ENCODE measurements at regions not wholly inside any gene's neighbourhood (a gene's known extent, or its start where the extent isn't known, plus 50 kb on each side); places are given as distances from the start of the nearest gene placed in this dataset.
A peak's percentile ranks its signal among the peaks of the same experiment; 100 is the strongest.
"Not testable (repeated sequence)": the region's sequence is repeated elsewhere in the genome, so short reads cannot be mapped to it uniquely, and the experiment has no call there.

DNA sequence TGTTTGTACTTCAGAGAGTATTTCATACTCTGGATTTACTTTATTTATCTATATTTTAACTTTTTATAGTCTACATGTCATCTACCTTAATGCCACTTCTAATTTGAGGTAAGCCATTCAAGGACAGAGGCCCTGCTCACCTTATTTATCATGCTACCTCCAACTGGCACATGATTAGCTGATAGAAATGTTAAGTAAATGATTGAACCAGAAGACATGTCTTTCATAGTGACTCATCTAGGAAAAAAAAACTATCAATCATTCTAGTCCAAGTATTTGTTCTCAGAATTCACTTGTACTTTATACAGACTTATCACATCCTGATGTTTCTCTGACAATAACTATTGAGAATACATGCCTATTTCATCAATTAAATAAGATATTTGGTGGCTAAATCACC lies 856.3 kb downstream of the XPNPEP1 start:
- DNase-seq (ENCODE audit: low spot score): peak; percentile 85

DNA sequence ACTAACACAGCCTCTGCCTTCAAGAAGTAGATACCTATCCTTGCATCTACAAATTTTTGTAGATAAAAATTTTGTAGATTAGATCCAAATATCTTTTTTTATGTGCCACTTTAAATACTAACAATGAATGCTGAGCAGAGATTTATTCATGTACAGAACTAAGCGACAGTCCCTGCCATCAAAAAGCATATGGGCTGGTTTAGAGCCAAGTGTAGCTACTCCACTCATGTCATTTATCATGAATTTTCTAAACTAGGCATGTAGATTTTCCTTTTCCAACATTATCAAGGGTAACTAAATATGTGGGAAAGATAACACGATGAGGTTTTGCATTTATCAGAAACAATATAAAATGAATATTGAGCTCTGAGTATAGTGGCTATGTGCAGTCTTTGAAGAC lies 857.5 kb downstream of the XPNPEP1 start:
- DNase-seq (ENCODE audit: low spot score): no peak

DNA sequence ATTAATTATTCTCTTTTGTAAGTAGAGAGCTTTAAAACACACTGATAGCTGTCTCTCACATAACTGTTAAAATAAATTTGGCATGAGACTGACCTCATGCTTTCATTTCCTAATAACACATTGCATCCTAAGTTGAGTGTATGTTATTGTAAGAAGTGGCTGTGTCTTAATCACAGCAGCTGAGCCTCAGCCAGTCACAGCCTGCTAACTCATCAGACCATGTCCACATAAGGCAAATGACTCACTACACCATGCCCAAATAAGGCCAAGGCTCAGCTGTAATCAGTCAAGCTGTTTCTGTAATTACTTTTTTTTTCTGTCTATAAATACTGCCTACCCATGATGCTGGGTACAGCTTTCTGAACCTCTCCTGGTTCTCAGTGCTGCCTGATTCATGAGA lies 860.9 kb downstream of the XPNPEP1 start:
- peak; percentile 97 for DNase-seq (ENCODE audit: low spot score)

DNA sequence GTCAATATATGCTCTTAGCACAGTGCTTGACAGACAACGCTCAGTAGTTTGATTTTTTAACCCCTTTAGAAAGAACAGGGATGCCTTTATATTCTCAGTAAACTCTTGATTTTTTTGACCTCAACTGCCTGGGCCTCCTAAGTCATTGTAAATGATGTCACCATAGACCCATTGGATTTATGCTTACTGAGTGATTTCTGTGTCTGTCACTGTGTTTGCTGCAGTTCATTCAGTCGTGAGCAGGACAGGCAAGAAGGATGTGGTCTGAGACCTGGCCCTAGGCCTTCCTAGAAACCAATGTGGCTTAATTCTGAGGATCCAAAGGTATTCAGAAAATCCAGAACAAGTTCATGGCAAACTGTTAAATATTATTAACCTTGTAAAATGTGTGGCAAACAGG lies 868.1 kb downstream of the XPNPEP1 start:
- DNase-seq (ENCODE audit: low spot score): peak; percentile 49

DNA sequence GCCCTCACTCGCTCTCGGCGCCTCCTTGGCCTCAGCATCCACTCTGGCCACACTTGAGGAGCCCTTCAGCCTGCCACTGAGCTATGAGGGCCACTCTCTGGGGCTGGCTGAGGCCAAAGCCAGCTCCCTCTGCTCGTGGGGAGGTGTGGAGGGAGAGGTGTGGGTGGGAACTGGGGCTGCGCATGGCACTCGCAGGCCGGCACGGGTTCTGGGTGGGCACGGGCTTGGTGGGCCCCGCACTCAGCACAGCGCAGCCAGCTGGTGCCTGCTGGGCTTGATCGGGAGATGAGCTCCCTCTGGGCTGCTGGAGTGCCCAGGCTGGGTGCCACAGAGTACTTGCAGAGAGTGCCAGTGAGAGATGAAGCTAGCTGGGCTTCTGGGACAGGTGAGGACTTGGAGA lies 875.5 kb downstream of the XPNPEP1 start:
- no peak for DNase-seq (ENCODE audit: low spot score)

DNA sequence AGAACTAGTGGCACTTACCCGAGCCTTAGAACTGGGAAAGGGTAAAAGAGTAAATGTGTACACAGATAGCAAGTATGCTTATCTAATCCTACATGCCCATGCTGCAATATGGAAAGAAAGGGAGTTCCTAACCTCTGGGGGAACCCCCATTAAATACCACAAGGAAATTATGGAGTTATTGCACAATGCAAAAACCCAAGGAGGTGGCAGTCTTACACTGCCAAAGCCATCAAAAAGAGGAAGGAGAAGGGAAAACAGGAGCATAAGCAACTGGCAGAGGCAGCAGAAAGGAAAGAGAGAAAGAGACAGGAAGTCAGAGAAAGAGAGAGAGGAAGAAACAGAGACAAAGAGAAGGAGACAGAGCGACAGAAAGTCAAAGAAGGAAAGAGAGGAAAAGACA lies 876.9 kb downstream of the XPNPEP1 start:
- DNase-seq (ENCODE audit: low spot score): not testable (repeated sequence)

DNA sequence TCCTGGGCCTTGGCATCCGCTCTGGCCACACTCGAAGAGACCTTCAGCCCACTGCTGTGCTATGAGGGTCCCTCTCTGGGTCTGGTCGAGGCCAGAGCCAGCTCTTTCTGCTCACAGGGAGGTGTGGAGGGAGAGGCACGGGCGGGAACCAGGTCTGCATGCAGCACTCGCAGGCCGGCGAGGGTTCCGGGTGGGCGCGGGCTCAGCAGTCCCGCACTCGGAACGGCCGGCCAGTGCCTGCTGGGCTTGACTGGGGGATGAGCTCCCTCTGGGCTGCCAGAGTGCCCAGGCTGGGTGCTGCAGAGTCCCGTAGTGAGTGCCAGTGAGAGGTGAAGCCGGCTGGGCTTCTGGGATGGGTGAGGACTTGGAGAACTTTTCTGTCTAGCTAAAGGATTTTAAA lies 882.7 kb downstream of the XPNPEP1 start:
- no peak for DNase-seq (ENCODE audit: low spot score)

DNA sequence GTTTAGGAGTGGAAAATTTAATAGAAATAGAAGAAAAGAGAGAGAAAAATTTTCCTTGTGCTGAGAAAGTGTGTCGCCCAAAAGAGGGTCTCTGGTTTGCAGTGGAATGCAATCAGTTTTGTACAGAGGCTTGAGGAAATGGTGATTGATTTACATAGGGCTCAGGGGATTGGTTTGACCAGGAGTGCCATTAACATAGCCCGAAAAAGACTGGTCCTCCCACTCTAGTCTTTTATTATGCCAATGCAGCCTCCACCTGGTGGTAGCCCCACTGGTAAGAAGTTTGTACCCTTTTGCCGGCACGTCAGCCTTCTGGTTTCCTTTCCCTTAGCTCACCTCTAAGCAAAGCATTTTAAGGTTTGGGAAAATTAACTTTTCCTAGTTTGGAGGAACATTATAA lies 885.3 kb downstream of the XPNPEP1 start:
- DNase-seq (ENCODE audit: low spot score): no peak

DNA sequence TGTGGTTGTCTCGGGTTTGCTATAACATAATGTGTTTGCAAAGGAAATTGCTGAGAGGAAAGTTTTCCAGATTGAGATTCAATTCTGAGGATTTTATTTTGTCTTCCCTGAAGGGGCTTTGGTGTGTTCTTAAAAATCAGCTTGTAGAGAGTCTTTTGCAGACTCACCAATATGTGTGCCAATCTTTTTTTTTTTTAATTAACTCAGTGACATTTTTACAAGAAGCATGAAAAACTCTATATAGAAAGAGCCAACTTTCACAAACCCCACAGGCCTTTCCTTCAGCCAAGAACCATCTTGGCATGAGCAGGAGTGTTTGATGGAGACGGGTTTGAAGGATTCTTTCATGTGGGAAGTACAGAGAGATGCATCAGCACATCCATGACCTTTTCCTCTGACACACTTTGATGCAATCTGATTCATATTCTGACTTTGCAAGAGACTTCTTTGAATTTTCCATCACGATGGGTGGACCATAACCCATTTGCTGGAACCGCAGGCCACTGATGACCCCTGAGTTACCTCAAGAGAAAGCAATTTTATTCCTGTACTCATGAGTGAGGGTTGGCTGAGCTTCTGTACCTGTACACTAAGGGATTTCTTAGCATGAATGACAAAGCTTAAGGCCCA lies 892.6 kb downstream of the XPNPEP1 start:
- no peak for DNase-seq (ENCODE audit: low spot score)

DNA sequence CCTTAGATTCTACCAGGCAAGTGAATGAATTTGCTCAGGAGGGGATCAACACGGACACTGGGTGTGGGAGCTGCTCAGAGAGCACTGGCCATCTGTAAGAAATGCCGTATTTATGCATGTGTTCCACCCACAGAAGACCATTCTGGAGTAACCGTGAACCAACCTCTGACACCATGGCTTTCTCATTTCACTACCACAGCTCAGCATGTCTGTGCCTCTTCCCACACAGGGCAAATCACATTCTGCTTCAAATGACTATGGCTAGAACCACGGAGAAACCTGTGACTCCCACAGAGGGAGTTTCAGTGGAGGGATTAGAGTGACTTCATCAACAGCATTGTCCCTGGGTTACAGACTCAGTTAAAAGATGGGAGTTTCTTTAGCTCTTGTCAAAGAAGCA lies 893.4 kb downstream of the XPNPEP1 start:
- no peak for DNase-seq (ENCODE audit: low spot score)

DNA sequence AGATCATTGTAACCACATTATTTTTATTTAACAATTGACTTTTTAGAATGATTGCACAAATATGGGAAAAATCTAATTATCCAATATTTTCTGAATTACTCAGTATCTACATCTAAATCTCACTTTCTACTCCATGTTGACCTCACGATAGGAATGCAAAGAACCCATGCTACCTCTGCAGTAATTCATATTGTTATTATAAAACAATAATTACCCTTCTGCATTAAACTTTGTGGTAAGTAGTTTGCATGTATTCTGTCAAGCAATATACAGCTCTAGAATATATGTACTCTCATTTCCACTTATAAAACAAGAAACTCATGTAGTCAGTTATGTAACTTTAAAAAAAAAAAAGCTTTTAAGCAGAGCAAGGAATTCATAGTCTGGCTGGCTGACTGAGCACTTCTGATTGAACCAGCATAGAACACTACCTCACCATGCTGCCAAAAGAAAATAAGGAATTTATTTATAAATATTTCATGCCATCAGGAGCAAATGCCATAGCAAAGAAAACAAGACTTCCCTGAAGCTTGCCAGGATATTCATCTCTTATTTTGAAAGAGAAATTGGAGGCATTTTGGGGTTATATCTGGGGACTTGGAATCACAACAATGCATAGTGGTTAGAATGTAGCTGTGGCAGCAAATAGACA lies 895.7 kb downstream of the XPNPEP1 start:
- no peak for DNase-seq (ENCODE audit: low spot score)

DNA sequence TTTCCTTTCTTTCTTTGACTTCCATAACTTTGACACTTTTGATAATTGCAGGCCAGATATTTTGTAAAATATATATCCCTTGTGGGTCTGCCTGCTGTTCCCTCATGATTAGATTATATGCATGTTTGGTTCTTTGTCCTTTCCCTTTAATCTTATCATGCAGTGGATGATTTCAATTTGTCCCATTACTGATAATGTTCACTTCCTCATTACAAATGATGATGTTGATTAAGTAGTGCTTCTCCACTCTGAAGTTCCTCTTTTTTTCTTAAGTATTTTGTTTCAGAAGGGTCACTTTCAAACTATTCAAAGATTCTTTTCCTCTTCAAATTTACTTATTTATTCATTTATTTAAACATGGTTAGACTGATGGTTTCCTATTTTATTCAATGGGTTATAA lies 898.1 kb downstream of the XPNPEP1 start:
- no peak for DNase-seq (ENCODE audit: low spot score)

DNA sequence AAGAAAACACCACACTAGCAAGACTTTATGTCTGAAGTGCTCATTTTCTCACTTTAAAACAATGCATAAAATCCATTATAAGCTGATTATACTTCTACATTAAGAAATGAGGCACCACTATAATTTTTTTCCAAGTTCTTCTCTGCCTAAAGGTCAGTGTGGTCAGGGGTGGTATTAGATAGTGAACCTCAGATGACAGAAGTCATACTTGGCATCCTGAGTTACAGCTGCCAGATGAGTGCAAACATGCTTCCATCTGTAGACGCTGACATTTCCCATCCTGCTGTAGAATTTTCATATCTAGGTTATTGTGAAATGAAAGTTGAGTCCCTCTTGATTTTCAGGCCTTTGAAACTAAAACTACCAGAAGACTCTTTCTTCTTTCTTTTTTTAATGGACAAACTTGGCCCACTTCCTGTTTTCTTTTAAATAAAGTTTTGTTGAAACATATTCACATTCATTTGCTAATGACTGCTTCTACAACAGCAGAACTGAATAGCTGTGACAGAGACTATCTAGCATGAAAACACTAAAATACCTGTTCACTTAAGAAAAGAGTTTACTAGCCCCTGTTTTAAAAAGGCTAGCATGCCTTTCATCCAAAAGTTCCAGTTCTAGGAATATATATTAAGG lies 900.8 kb downstream of the XPNPEP1 start:
- DNase-seq (ENCODE audit: low spot score): no peak

DNA sequence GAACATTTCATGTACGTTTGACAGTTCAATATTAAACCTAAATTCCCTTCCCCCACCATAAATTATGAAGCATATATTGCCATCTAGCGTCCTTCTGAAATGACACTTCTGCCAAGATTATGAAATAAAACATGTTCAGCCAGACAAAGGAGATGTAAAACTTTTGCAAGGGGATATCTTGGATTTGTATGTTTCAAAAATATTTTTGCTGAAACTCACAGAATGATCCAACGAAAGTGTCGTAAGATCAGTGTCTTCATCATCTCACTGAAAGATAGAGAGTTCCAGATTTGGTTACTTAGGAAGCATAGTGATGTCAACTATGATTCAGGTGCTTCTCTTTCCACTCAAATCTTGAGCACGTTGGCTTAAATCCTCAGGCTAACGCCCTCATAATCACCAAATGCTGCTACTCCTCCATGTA lies 904.3 kb downstream of the XPNPEP1 start:
- DNase-seq (ENCODE audit: low spot score): no peak

DNA sequence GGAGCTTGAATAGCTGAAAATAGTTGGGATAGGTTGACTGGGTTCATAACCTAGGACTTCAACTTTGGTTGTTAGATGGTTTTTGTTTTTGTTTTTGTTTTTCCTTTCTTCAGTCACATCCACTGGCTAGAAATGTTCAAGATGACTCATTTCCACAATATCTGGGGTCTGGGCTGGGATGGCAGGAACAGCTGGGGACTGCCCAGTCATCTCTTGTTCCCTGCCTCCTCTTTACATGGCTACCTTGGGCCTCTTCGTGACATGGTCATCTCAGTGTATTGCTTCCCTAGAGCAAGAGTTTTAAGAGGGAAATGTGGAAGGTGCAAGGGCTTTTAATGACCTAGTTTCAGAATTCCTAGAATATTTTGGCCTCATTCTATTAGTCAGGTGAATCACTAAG lies 915.8 kb downstream of the XPNPEP1 start:
- DNase-seq (ENCODE audit: low spot score): no peak

DNA sequence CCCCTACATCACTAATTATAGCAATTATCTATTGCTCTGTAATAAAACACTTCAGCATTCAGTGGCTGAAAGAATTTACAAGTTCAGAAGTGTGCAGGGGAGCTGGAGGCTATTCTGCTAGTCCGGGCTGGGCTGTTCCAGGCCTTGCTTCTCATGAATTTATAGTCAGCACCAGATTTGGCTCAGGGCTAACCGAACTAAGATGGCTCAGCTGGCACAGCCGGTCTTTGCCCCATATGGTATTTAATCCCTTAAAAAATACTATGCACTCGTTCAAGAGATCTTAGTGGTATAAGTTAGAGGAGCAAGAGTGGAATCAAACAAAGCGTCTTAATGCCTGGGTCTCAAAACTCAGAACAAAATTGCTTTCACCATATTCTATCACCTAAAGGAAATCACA lies 932.9 kb downstream of the XPNPEP1 start:
- no peak for DNase-seq (ENCODE audit: low spot score)

DNA sequence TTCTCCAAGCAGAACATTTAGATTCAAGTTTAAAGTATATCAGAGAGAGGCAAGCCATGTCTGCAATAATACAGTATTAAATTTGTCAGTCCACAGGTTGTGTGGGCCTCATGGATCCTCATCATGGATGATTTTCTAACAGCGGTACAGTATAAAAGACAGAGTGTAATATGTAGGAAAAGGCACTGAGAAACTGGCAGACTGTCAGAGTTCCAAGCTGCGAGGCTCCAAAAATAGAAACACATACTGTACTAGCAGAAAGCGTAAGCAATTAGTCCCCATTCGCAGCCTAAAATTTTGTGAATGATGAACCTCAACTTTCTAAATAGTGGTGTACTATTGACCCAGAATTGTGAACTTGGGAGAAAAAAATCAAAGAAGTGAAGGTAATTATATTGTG lies 933.3 kb downstream of the XPNPEP1 start:
- no peak for DNase-seq (ENCODE audit: low spot score)

DNA sequence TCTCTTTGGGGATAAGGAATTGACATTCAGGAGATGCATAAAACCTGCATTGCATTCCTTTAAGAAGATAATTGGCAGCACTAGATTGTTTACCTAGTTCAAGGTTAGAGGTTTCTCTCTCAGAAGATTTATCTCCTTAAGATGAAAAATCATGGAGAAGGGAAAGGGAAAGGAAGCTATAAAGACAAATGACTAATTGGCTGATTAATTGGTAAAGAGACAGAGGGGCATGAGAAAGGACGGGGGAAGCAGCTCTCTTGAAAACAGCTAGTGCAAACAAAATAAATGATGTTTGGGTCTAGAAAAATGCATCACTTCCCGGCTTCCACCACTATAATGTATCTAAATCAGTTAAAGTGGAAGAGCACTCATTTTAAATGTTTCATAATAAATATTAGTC lies 941.2 kb downstream of the XPNPEP1 start:
- no peak for DNase-seq (ENCODE audit: low spot score)

DNA sequence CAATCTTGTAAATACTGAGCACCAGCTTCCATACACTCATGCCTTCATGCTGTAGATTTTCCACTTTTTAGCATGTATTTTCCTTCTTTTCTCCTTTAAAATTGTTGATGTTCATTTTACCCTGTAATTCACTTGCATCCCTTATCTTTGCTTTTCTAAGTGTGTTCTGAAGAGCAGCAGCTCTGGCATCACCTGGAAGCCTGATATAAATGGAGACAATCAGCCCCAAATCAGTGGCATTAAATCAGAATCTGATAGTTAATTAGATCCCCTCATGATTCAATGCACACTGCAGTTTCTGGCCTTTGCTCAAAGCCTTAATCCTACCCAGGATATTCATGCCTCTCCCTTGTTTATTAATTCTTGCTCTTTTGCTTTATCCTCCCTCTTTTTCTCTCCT lies 942.4 kb downstream of the XPNPEP1 start:
- DNase-seq (ENCODE audit: low spot score): no peak

DNA sequence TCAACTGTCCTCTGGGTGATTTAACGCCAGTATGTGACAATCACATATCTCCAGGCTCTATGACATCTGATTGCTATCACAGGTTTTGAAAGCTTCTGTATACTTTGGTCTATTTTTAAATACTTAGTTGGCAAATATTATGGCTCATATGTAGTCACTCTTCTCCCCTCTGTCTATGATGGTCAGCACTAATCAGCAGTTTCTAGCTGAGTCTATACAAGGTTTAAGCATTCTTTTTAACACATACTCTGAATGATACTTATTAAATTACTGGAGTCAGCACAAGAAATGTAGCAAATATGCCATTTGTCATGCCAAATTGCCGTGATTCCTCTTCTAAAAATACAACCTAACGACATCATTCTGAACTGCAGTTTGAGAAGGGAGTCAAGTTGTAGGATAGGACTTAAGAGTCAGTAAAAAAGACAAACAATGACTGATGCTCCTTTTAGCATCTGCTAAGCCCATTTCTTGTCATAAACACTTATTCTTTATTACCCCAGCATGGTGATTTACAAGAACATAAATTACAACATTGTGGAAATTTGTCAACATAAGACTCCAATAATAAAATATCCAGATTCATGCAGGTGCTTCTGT lies 947.8 kb downstream of the XPNPEP1 start:
- DNase-seq (ENCODE audit: low spot score): no peak

DNA sequence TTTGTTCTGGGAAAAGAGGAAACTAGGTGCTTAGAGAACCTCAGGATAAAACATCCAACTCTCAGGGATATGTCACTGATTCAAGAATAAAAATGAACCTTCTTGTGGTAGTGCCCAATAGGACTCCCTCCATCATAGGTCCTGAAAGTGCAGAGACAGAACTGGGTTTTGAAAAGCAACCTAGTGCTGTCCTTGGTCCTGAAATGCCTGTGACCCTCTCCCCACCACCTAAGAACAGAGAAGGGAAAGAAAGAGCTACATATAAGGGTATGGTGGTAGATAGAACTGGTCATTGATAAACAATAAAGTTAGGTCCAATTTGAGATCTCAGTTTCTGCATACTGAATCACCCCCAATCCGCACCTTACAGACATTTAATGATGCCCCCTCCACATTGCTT lies 953.3 kb downstream of the XPNPEP1 start:
- DNase-seq (ENCODE audit: low spot score): peak; percentile 11

DNA sequence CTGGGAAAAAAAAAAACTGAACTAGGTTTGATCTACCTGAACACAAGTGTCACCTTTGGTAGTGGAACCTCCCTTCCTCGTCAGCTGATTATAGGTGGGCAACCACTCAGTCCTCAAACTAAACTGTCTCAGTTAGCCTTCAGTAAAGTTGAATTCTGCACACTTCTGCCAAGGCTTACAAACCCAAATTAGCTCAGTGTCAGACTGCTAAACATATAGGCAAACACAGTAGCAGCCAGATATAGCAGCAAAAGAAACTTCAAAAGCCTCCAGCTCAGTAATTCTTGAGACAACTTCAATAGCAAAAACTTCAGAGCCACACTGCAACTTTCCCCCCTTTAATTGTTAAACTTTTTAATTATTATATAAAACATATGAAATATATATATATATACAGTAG lies 956.9 kb downstream of the XPNPEP1 start:
- no peak for DNase-seq (ENCODE audit: low spot score)

DNA sequence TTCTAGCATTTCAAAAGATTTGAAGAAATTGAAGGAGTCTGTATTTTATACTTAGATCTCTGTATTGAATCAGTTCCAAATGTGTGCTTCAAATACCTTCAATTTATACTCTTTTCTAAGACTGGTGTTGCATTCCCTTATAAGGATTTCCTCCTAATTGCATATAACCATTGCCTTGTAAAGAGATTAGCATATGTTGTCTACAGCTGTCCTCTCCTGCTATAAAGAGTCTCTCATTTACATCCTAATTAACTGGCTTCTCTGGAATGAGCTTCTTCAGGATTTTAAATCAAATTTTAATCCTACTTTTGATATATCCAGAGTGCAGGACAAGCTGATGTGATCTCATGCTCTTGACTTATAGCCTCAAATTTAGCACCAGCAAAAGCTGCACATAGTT lies 957.3 kb downstream of the XPNPEP1 start:
- no peak for DNase-seq (ENCODE audit: low spot score)

Measured in kidney tubule cell (primary cell).